Prostate gland (tissue), 2 donors: ENCODE measurements at regions not wholly inside any gene's neighbourhood (a gene's known extent, or its start where the extent isn't known, plus 50 kb on each side); places are given as distances from the start of the nearest gene placed in this dataset.

Experiments used
- CTCF ChIP-seq, 4 experiments: fragments of 200-600 bp in 2 of 4; fragments of 450-650 bp in 2 of 4; sonication (generic) in 2 of 4; IDR thresholded peaks; 1 replicate in 3 of 4; 2 replicates in 1 of 4; pipeline ENCODE4 v1.5.1; 2016 to 2019; ENCODE audit warnings: antibody characterized with exemption in 4 of 4, mild to moderate bottlenecking in 2 of 4, moderate library complexity in 2 of 4
- POLR2A ChIP-seq: fragments of 450-650 bp; IDR thresholded peaks from one replicate; pipeline ENCODE4 v1.6.1; 2016; ENCODE audit warnings: antibody characterized with exemption, mild to moderate bottlenecking

DNA sequence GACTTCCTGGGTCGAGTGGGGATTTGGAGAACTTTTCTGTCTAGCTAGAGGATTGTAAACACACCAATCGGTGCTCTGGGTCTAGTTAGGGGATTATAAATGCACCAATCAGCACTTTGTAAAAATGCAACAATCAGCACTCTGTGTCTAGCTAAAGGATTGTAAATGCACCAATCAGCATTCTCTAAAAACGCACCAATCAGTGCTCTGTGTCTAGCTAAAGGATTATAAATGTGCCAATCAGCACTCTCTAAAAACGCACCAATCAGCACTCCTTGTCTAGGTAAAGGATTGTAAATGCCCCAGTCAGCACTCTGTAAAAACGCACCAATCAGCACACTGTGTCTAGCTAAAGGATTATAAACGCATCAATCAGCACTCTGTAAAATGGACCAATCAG is 209.0 kb upstream of the SLC35B3 start:
- TF ChIP-seq CTCF (IDR thresholded peaks at IDR 0.05) (no peak), POLR2A (no peak)
